GM18508 (cell line): ENCODE measurements at regions not wholly inside any gene's neighbourhood (a gene's known extent, or its start where the extent isn't known, plus 50 kb on each side); places are given as distances from the start of the nearest gene placed in this dataset.
"Not testable (repeated sequence)": the region's sequence is repeated elsewhere in the genome, so short reads cannot be mapped to it uniquely, and the experiment has no call there.

Experiments
- ATAC-seq: cut with Tn5 transposase; IDR thresholded peaks from one replicate; pipeline ENCODE4 v1.9.1; 2021; ENCODE audit warnings: moderate number of reproducible peaks; ENCODE audit not compliant: insufficient read depth, unreplicated experiment

GRCh38 chr12:93073324-93073723 is 144.2 kb upstream of the EEA1 start:
- ATAC-seq, result no peak

- ATAC-seq, result no peak
These were observed 149.0 kb upstream of the EEA1 start for GRCh38 chr12:93078059-93078458.

GRCh38 chr12:93078577-93078976 is 149.5 kb upstream of the EEA1 start:
- ATAC-seq, result no peak

- no peak for ATAC-seq
These were observed 150.2 kb upstream of the EEA1 start for GRCh38 chr12:93079271-93079670.

GRCh38 chr12:93079976-93080375 is 150.9 kb upstream of the EEA1 start:
- ATAC-seq, result no peak

GRCh38 chr12:93080452-93080851 is 151.4 kb upstream of the EEA1 start:
- ATAC-seq, result no peak

- no peak for ATAC-seq
These were observed 152.1 kb upstream of the EEA1 start for GRCh38 chr12:93080994-93081809.

GRCh38 chr12:93081810-93082165 is 152.7 kb upstream of the EEA1 start:
- no peak for ATAC-seq

GRCh38 chr12:93085383-93086287 is 156.5 kb upstream of the EEA1 start:
- ATAC-seq, result no peak

- no peak for ATAC-seq
These were observed 157.2 kb upstream of the EEA1 start for GRCh38 chr12:93086288-93086727.

- no peak for ATAC-seq
These were observed 158.9 kb upstream of the EEA1 start for GRCh38 chr12:93087840-93088610.

- ATAC-seq, result no peak
These were observed 160.9 kb upstream of the EEA1 start for GRCh38 chr12:93089805-93090569.

- no peak for ATAC-seq
These were observed 161.7 kb upstream of the EEA1 start for GRCh38 chr12:93090731-93091172.

- ATAC-seq, result no peak
These were observed 163.0 kb upstream of the EEA1 start for GRCh38 chr12:93091886-93092648.

- no peak for ATAC-seq
These were observed 163.5 kb upstream of the EEA1 start for GRCh38 chr12:93092649-93092945.

- ATAC-seq, result no peak
These were observed 164.1 kb upstream of the EEA1 start for GRCh38 chr12:93093243-93093642.

GRCh38 chr12:93094222-93094621 is 165.1 kb upstream of the EEA1 start:
- not testable (repeated sequence) for ATAC-seq

GRCh38 chr12:93094988-93095737 is 166.1 kb upstream of the EEA1 start:
- peak; percentile 89 for ATAC-seq

- no peak for ATAC-seq
These were observed 168.3 kb upstream of the EEA1 start for GRCh38 chr12:93097417-93097816.
